ENCODE measurements at regions not wholly inside any gene's neighbourhood (a gene's known extent, or its start where the extent isn't known, plus 50 kb on each side); places are given as distances from the start of the nearest gene placed in this dataset.

DNA sequence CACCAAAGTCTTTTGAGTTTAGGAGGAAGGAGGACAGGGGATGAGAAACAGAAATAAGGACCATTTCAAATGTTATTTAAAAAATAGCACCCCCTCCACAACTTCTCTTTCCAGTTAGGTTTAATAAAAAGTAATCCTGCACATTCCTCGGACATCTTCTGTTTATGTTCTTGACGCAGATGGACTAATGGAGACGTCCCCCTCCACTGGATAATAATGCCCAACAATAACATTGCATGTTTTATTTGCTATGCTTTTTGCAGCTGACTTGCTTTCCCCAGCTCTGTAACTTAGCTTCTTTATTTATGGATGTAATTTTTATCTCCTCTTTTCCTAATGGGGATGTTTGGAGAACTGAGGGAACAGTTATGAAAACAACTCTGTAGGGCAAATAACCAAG, 89.5 kb downstream of the MAT2B start:
- 54 to 57% methylated on average over 3 of the region's 3 CpGs for WGBS, 2 donors (ENCODE audit: low coverage in 1 of 2)
- in situ Hi-C loops (cut with MboI; ENCODE audit: low pct_ligation_motif_present in 1 of 4, low pct_unique_long_range_greater_than_20kb in 1 of 4, low sequenced_read_pairs in 3 of 4), result no loop called here

GRCh38 chr5:163595932-163596607, 90.7 kb downstream of the MAT2B start:
- H3K4me3 ChIP-seq, result no peak overlapping the region
- WGBS, 2 donors (ENCODE audit: low coverage in 1 of 2), result 65 to 68% methylated on average over 2 to 6 of the region's 6 CpGs
- intact Hi-C loops (cut with DNase I; ENCODE audit: low total_unique reads) (no loop called here), in situ Hi-C loops (cut with MboI; ENCODE audit: low pct_ligation_motif_present in 1 of 4, low pct_unique_long_range_greater_than_20kb in 1 of 4, low sequenced_read_pairs in 3 of 4) (no loop called here)
- H3K27ac ChIP-seq, result no peak overlapping the region
- H3K9me3 ChIP-seq, result no peaks in the 10 kb centered on the region
- H3K36me3 ChIP-seq, result no peaks in the 10 kb centered on the region
- TF ChIP-seq, protein P1, sequence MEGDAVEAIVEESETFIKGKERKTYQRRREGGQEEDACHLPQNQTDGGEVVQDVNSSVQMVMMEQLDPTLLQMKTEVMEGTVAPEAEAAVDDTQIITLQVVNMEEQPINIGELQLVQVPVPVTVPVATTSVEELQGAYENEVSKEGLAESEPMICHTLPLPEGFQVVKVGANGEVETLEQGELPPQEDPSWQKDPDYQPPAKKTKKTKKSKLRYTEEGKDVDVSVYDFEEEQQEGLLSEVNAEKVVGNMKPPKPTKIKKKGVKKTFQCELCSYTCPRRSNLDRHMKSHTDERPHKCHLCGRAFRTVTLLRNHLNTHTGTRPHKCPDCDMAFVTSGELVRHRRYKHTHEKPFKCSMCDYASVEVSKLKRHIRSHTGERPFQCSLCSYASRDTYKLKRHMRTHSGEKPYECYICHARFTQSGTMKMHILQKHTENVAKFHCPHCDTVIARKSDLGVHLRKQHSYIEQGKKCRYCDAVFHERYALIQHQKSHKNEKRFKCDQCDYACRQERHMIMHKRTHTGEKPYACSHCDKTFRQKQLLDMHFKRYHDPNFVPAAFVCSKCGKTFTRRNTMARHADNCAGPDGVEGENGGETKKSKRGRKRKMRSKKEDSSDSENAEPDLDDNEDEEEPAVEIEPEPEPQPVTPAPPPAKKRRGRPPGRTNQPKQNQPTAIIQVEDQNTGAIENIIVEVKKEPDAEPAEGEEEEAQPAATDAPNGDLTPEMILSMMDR (IDR thresholded peaks at IDR 0.05), result no peak
- TF ChIP-seq EP300 (IDR thresholded peaks at IDR 0.05; ENCODE audit: low read depth) (no peak), POLR2A (IDR thresholded peaks at IDR 0.05) (no peak)
- no peaks in the 10 kb centered on the region for H3K4me1 ChIP-seq
- no peaks in the 10 kb centered on the region for H3K27me3 ChIP-seq
- no peak for DNase-seq

More for the DNA sequence above, 89.5 kb downstream of the MAT2B start:
- no peak overlapping the region for H3K4me3 ChIP-seq
- no peaks in the 10 kb centered on the region for H3K4me1 ChIP-seq
- intact Hi-C loops (cut with DNase I; ENCODE audit: low total_unique reads), result no loop called here
- H3K36me3 ChIP-seq, result no peaks in the 10 kb centered on the region
- H3K27me3 ChIP-seq, result no peaks in the 10 kb centered on the region
- H3K9me3 ChIP-seq, result no peaks in the 10 kb centered on the region
- no peak overlapping the region for H3K27ac ChIP-seq
- TF ChIP-seq EP300 (IDR thresholded peaks at IDR 0.05; ENCODE audit: low read depth) (no peak), POLR2AphosphoS5 (IDR thresholded peaks at IDR 0.05) (no peak), POLR2A (IDR thresholded peaks at IDR 0.05) (no peak)
- TF ChIP-seq, protein P1 (IDR thresholded peaks at IDR 0.05), result no peak
- no peak for DNase-seq

DNA sequence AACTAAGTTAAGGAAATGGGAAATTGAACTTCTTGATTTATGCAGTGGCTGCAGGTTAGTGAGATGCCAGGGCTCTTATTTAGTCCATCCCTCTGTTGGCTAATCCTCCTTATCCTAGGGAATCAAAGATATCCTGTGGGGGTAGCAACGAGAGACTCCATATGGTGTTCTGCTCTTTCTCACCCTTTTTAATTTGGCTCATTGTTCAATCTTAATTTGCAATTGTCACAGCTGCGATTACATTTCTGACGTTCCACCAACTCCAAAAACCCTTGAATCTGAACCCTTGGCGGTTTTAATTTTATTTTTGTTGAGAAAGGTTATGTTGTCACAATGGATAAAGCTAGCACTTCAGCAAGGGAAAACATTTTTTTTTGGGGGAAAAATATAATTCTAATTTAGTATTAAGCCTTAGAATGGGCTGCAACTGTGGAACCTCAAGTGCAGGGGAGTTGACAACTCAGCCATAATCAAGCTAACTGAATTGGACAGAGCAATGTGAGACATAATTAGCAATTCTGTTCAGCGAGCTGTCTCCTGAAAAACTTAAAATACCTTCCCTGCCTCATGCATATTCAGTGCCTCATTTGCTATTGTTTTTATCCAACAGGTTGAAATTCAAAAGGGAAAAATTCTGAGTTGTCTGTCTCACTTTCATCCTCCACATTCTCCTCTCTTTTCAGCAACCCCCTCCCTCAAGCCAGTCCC, 91.3 kb downstream of the MAT2B start:
- WGBS, 2 donors (ENCODE audit: low coverage in 1 of 2), result 62 to 65% methylated on average over 5 of the region's 5 CpGs
- no peaks in the 10 kb centered on the region for H3K9me3 ChIP-seq
- no peak overlapping the region for H3K4me3 ChIP-seq
- H3K4me1 ChIP-seq, result no peaks in the 10 kb centered on the region
- TF ChIP-seq EP300 (IDR thresholded peaks at IDR 0.05; ENCODE audit: low read depth) (no peak), POLR2AphosphoS5 (IDR thresholded peaks at IDR 0.05) (no peak), POLR2A (IDR thresholded peaks at IDR 0.05) (no peak)
- TF ChIP-seq, protein P1 (IDR thresholded peaks at IDR 0.05), result no peak
- H3K36me3 ChIP-seq, result no peaks in the 10 kb centered on the region
- no peak for DNase-seq
- intact Hi-C loops (cut with DNase I; ENCODE audit: low total_unique reads) (no loop called here), in situ Hi-C loops (cut with MboI; ENCODE audit: low pct_ligation_motif_present in 1 of 4, low pct_unique_long_range_greater_than_20kb in 1 of 4, low sequenced_read_pairs in 3 of 4) (no loop called here)
- no peaks in the 10 kb centered on the region for H3K27me3 ChIP-seq
- no peak overlapping the region for H3K27ac ChIP-seq

DNA sequence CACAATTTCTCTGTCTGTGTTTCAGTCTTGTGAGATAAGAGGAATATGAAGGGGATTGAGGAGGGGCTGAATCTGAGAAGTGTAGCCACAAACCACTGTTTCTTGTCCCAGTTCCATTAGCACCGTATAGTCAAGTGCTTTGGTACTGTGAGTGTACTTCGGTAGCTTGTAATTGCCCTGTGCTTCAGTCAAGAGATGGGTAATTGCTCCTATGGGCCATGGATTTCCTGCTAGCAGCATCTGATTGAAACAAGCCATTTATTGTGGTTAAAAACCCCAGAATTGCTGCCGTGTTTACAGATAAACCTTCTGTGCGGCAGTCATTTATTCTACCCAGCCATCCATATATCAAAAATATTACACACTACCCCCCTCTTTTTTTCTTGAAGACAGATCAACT, 98.6 kb downstream of the MAT2B start:
- no peak for DNase-seq
- Histone ChIP-seq H3K4me3 (no peak overlapping the region), H3K36me3 (no peaks in the 10 kb centered on the region), H3K27ac (no peak overlapping the region), H3K27me3 (no peaks in the 10 kb centered on the region), H3K9me3 (no peaks in the 10 kb centered on the region), H3K4me1 (no peaks in the 10 kb centered on the region)
- in situ Hi-C loops (cut with MboI; ENCODE audit: low pct_ligation_motif_present in 1 of 4, low pct_unique_long_range_greater_than_20kb in 1 of 4, low sequenced_read_pairs in 3 of 4) (no loop called here), intact Hi-C loops (cut with DNase I; ENCODE audit: low total_unique reads) (no loop called here)
- WGBS, 2 donors (ENCODE audit: low coverage in 1 of 2), result 20 to 66% methylated on average over 2 to 4 of the region's 4 CpGs
- TF ChIP-seq, protein P1 (IDR thresholded peaks at IDR 0.05), result no peak
- TF ChIP-seq EP300 (IDR thresholded peaks at IDR 0.05; ENCODE audit: low read depth) (no peak), POLR2A (IDR thresholded peaks at IDR 0.05) (no peak), POLR2AphosphoS5 (IDR thresholded peaks at IDR 0.05) (no peak)

Data from transverse colon (tissue), 4 donors.